ENCODE measurements at regions not wholly inside any gene's neighbourhood (a gene's known extent, or its start where the extent isn't known, plus 50 kb on each side); places are given as distances from the start of the nearest gene placed in this dataset.

DNA sequence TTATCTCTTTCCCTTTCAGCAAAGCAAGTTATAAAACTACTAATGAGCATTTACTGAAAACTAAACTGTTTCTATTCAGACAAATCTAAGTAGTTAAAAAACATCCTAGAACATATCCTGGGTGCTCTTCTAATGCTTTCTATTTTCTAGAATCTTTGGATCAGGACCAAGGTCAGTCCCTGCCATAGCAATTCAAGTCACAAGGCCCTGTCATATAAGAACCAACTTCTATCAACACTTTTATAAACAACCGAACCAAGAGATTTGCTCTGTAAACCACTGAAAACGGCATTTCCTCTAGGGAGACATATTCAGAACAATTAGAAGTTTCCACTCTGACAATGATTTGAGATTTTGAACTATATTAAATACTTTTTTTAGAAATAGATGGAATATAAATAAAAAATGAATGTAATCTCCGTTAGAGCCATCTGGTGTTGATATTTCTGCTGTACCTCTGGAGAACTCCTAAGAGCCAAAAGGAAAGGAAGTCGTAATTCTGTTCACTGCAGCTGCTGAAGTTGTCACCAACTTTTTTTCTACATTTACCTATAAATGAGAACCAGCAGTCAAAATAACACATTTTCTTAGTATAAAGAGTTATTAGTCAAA, 51.4 kb upstream of the LGSN start:
- Histone ChIP-seq H3K4me3 (no peak overlapping the region), H3K36me3 (no peaks in the 10 kb centered on the region), H3K27ac (no peak overlapping the region), H3K9me3 (no peaks in the 10 kb centered on the region), H3K27me3 (no peaks in the 10 kb centered on the region), H3K4me1 (no peaks in the 10 kb centered on the region)
- 36 to 61% methylated on average over 4 of the region's 4 CpGs for WGBS, 2 donors (ENCODE audit: low coverage in 1 of 2)
- TF ChIP-seq EP300 (IDR thresholded peaks at IDR 0.05) = no peak
- no peak for TF ChIP-seq POLR2AphosphoS5 (IDR thresholded peaks at IDR 0.05)
- TF ChIP-seq POLR2A (IDR thresholded peaks at IDR 0.05) = no peak
- TF ChIP-seq, protein P1, sequence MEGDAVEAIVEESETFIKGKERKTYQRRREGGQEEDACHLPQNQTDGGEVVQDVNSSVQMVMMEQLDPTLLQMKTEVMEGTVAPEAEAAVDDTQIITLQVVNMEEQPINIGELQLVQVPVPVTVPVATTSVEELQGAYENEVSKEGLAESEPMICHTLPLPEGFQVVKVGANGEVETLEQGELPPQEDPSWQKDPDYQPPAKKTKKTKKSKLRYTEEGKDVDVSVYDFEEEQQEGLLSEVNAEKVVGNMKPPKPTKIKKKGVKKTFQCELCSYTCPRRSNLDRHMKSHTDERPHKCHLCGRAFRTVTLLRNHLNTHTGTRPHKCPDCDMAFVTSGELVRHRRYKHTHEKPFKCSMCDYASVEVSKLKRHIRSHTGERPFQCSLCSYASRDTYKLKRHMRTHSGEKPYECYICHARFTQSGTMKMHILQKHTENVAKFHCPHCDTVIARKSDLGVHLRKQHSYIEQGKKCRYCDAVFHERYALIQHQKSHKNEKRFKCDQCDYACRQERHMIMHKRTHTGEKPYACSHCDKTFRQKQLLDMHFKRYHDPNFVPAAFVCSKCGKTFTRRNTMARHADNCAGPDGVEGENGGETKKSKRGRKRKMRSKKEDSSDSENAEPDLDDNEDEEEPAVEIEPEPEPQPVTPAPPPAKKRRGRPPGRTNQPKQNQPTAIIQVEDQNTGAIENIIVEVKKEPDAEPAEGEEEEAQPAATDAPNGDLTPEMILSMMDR (IDR thresholded peaks at IDR 0.05) = no peak
- ATAC-seq = no peak

DNA sequence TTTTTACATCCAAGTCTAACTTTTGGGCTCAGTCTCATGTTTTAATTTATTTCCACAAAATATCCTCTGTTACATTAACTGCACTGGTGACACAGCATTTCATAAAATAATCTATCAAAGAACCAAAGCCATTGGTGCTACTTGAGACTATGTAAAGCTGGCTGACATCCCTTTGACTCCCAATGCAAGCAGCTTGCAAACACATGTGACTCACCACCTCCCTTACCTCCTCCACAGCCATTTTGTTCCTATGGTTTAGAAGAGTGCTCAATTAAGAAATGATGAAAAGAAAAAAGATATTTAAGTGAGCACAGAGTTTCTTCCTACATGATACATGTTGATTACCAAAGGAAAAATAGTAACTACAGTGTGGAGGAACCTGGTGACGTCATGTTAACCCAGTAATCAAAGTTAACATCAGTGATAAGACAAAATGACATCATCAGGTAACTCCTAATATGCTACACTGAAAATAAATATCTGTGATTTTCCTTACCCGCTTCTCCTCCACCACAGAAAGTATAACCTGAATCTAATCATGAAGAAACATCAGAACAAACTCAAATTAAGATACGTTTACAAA, 53.3 kb upstream of the LGSN start:
- WGBS, 2 donors (ENCODE audit: low coverage in 1 of 2) = 75 to 83% methylated on average over 2 to 3 of the region's 3 CpGs

DNA sequence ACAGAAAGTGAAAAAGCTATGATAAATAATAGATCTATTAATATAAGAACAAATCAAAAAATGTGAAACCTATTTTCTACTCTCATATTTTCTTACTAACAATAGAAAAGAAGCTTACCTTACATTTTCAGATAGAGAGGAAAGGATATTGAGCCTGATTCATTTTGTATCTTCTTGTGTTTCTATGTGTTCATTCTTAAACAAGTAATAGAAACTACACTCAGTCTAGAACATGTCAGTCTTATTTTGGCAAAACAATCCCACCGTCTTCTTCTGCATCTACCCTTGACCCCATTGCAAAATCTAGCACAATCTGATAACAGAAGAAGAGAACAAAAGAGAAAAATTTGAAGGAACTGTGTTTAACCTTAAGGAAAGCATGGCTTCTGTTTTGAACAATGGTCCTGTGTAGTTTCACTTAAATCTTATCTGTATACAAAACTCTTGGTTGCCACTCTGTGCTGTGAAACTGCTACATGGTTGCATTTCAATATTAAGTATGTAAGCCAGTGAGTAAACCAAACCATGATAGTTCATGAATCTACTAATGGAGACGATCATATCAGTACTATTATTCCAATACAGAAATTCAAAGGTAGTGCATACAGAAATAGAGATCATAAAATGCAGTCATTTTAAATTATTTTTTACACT, 69.5 kb upstream of the LGSN start:
- 72 to 100% methylated on average over 2 of the region's 2 CpGs for WGBS, 2 donors (ENCODE audit: low coverage in 1 of 2)
- H3K27me3 ChIP-seq = no peaks in the 10 kb centered on the region
- no peaks in the 10 kb centered on the region for H3K9me3 ChIP-seq
- H3K4me1 ChIP-seq = no peaks in the 10 kb centered on the region
- no peak for ATAC-seq
- TF ChIP-seq, protein P1 (IDR thresholded peaks at IDR 0.05) = no peak
- TF ChIP-seq EP300 (IDR thresholded peaks at IDR 0.05) (no peak), POLR2AphosphoS5 (IDR thresholded peaks at IDR 0.05) (no peak), POLR2A (IDR thresholded peaks at IDR 0.05) (no peak)
- H3K4me3 ChIP-seq = no peak overlapping the region
- no peaks in the 10 kb centered on the region for H3K36me3 ChIP-seq
- no peak overlapping the region for H3K27ac ChIP-seq

More for the DNA sequence above, 53.3 kb upstream of the LGSN start:
- no peaks in the 10 kb centered on the region for H3K27me3 ChIP-seq
- TF ChIP-seq, protein P1 (IDR thresholded peaks at IDR 0.05) = no peak
- no peak for TF ChIP-seq EP300 (IDR thresholded peaks at IDR 0.05)
- TF ChIP-seq POLR2AphosphoS5 (IDR thresholded peaks at IDR 0.05) = no peak
- no peak for TF ChIP-seq POLR2A (IDR thresholded peaks at IDR 0.05)
- no peaks in the 10 kb centered on the region for H3K4me1 ChIP-seq
- ATAC-seq = no peak
- no peaks in the 10 kb centered on the region for H3K36me3 ChIP-seq
- H3K27ac ChIP-seq = no peak overlapping the region
- no peaks in the 10 kb centered on the region for H3K9me3 ChIP-seq
- H3K4me3 ChIP-seq = no peak overlapping the region

DNA sequence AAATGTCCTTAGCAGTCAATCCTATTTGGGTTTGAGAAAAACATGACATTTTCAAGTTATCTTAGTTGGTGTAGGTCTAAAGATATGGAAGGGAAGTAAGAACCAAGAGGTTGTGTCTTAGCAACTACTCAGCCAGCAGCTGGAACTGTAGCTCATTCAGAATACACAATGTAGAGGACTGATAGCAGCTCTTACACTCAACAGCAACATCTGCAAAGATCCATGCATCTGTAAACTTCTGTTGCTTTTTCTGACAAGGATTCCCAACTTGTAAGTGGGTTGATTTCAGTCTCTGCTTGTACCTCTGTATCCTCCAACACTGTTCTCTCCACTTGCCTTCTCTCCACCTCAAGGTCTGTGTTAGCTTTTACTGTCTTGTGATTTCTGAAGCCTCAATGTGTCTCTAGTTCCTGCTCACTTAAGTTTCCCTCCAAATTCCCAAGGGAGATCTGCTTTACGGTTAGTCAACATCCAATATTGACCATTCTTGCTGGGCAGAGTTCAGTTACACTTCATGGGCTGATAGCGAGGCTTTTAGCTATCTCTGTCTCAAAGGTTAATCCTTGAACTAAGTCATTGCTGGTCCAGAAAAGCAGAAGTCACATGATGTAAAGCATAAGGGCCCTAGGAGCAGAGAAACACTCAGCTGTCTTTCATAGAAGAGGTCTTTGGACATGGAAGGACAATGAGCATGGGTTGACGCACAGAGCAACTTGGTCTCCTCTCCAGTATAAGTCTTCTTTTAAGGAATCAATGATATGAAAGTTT, 71.6 kb upstream of the LGSN start:
- WGBS, 2 donors (ENCODE audit: low coverage in 1 of 2) = 89 to 93% methylated on average over 3 of the region's 3 CpGs
- no peaks in the 10 kb centered on the region for H3K4me1 ChIP-seq
- H3K9me3 ChIP-seq = no peaks in the 10 kb centered on the region
- H3K27me3 ChIP-seq = no peaks in the 10 kb centered on the region
- H3K4me3 ChIP-seq = no peak overlapping the region
- no peak for ATAC-seq
- H3K27ac ChIP-seq = no peak overlapping the region
- no peaks in the 10 kb centered on the region for H3K36me3 ChIP-seq
- TF ChIP-seq, protein P1 (IDR thresholded peaks at IDR 0.05) = no peak
- TF ChIP-seq EP300 (IDR thresholded peaks at IDR 0.05) = no peak
- no peak for TF ChIP-seq POLR2AphosphoS5 (IDR thresholded peaks at IDR 0.05)
- TF ChIP-seq POLR2A (IDR thresholded peaks at IDR 0.05) = no peak
